HepG2 (cell line): ENCODE measurements at regions not wholly inside any gene's neighbourhood (a gene's known extent, or its start where the extent isn't known, plus 50 kb on each side); places are given as distances from the start of the nearest gene placed in this dataset.

Experiments
- ATAC-seq: fragments of 200-7000 bp; cut with Tn5 transposase; 3 replicates; pipeline ENCODE4 v1.9.1; 2020; ENCODE audit warnings: mild to moderate bottlenecking, moderate library complexity
- BruUV-seq: library from RNA; stranded (reverse); fragments of 400-500 nt; replicated peaks from 2 replicates; lab custom pipeline; 2021; lab: Mats Ljungman, UMichigan
- CTCF ChIA-PET: fragments of 300-600 bp; formaldehyde crosslinking; extraction: SDS; loops from one replicate; lab custom pipeline; 2021; ENCODE audit warnings: low total read pairs, inconsistent platforms, low intra/inter-chr PET ratio; lab: Yijun Ruan, JAX
- POLR2A ChIA-PET: fragments of 350-600 bp; sonication (Branson Sonifier 250); formaldehyde crosslinking; loops from one replicate; lab custom pipeline; 2020; ENCODE audit warnings: antibody characterized with exemption, inconsistent platforms; lab: Yijun Ruan, JAX
- DNase-seq: peaks from one replicate; pipeline ENCODE4 v3.0.0-alpha.2; 2015; ENCODE audit warnings: low spot score
- FAIRE-seq: peaks from 3 replicates; lab custom pipeline; 2011; peaks lifted over from hg19 to GRCh38; lab: Jason Lieb, UNC
- H2AFZ ChIP-seq: one replicate; pipeline ENCODE4 v1.6.1; 2011; ENCODE audit warnings: low read length, inconsistent platforms
- H3K27ac ChIP-seq: fragments of 300-600 bp; 3 replicates; pipeline ENCODE4 v1.8.0; 2011; ENCODE audit warnings: mixed run types, mild to moderate bottlenecking, mixed read lengths, low read length, inconsistent platforms; ENCODE audit not compliant: insufficient read depth; ENCODE audit errors: extremely low read length
- H3K27me3 ChIP-seq, 2 experiments: fragments of 200-600 bp in 1 of 2; 2 replicates in 1 of 2; 3 replicates in 1 of 2; pipeline versions ENCODE4 v1.6.0 to v1.8.0; 2011; ENCODE audit warnings: low read length in 2 of 2, mild to moderate bottlenecking in 2 of 2, moderate library complexity in 2 of 2, inconsistent platforms in 1 of 2; ENCODE audit not compliant: insufficient read depth in 2 of 2, control insufficient read depth in 1 of 2
- H3K36me3 ChIP-seq, 2 experiments: fragments of 200-600 bp in 1 of 2; replicated peaks in 1 of 2; 2 replicates in 1 of 2; 3 replicates in 1 of 2; pipeline versions ENCODE4 v1.5.1 to v1.8.0; 2011; ENCODE audit warnings: low read length in 2 of 2, inconsistent platforms in 1 of 2; ENCODE audit not compliant: insufficient read depth in 2 of 2, control insufficient read depth in 1 of 2
- H3K4me1 ChIP-seq: 2 replicates; pipeline ENCODE4 v1.5.1; 2012; ENCODE audit warnings: low read length, inconsistent platforms; ENCODE audit not compliant: insufficient read depth
- H3K4me2 ChIP-seq: 2 replicates; pipeline ENCODE4 v1.6.0; 2011; ENCODE audit warnings: low read depth, low read length, inconsistent platforms
- H3K4me3 ChIP-seq, 3 experiments: fragments of 200-600 bp in 1 of 3; sonication (generic), shearing (Covaris generic) in 1 of 3; replicated peaks in 1 of 3; 2 replicates each; pipeline ENCODE4 v1.5.1; 2011 to 2016; ENCODE audit warnings: low read length in 3 of 3, inconsistent platforms in 2 of 3, low read depth in 2 of 3, mild to moderate bottlenecking in 2 of 3, control low read depth in 1 of 3, mixed read lengths in 1 of 3; ENCODE audit not compliant: insufficient read depth in 1 of 3
- H3K79me2 ChIP-seq: one replicate; pipeline ENCODE4 v1.6.1; 2011; ENCODE audit warnings: low read length, inconsistent platforms; ENCODE audit not compliant: insufficient read depth
- H3K9ac ChIP-seq: 2 replicates; pipeline ENCODE4 v1.6.0; 2011; ENCODE audit warnings: mild to moderate bottlenecking, low read depth, low read length, inconsistent platforms; ENCODE audit not compliant: insufficient read depth
- H3K9me3 ChIP-seq: 2 replicates; pipeline ENCODE4 v1.5.1; 2012; ENCODE audit warnings: mild to moderate bottlenecking, low read length
- H4K20me1 ChIP-seq: 2 replicates; pipeline ENCODE4 v1.6.0; 2011; ENCODE audit warnings: inconsistent platforms, mild to moderate bottlenecking, low read length, moderate library complexity; ENCODE audit not compliant: insufficient read depth
- ARNT2 ChIP-seq: sonication (generic); formaldehyde crosslinking; IDR thresholded peaks from 2 replicates; pipeline ENCODE4 v1.8.0; 2022; ENCODE audit warnings: mild to moderate bottlenecking, low read depth, missing genetic modification reagents, moderate library complexity
- IKZF1 ChIP-seq: fragments of 450-650 bp; IDR thresholded peaks from 2 replicates; pipeline ENCODE4 v1.7.1; 2016
- KLF15 ChIP-seq: sonication (generic); formaldehyde crosslinking; IDR thresholded peaks from 2 replicates; pipeline ENCODE4 v1.8.1; 2023; ENCODE audit warnings: borderline replicate concordance, mild to moderate bottlenecking, inconsistent platforms, missing genetic modification reagents, mixed read lengths
- NONO ChIP-seq, 2 experiments: fragments of 450-650 bp in 1 of 2; sonication (generic) in 1 of 2; formaldehyde crosslinking in 1 of 2; IDR thresholded peaks in 1 of 2; conservative IDR thresholded peaks in 1 of 2; 2 replicates each; pipeline versions ENCODE4 v1.6.1 to v1.8.0; 2017 to 2022; ENCODE audit warnings: mild to moderate bottlenecking in 1 of 2, missing genetic modification reagents in 1 of 2, moderate library complexity in 1 of 2
- RBM39 ChIP-seq: fragments of 200-400 bp; formaldehyde crosslinking; IDR thresholded peaks from one replicate; pipeline ENCODE4 v1.6.1; 2018; ENCODE audit warnings: antibody characterized with exemption, mild to moderate bottlenecking, low read depth, low read length; ENCODE audit not compliant: poor library complexity, severe bottlenecking
- SNAPC2 ChIP-seq: sonication (generic); formaldehyde crosslinking; IDR thresholded peaks from 2 replicates; pipeline ENCODE4 v1.8.1; 2022; ENCODE audit warnings: mild to moderate bottlenecking, missing genetic modification reagents
- ZNF253 ChIP-seq: sonication (generic); formaldehyde crosslinking; IDR thresholded peaks from 2 replicates; pipeline ENCODE4 v1.8.0; 2022; ENCODE audit warnings: mild to moderate bottlenecking, missing genetic modification reagents, borderline replicate concordance
- ZNF282 ChIP-seq: fragments of 450-650 bp; IDR thresholded peaks from 2 replicates; pipeline ENCODE4 v1.6.1; 2018; ENCODE audit not compliant: partially characterized antibody
- ZNF343 ChIP-seq: sonication (generic); formaldehyde crosslinking; IDR thresholded peaks from 2 replicates; pipeline ENCODE4 v1.4.0; 2020; ENCODE audit warnings: mild to moderate bottlenecking, missing genetic modification reagents
- ZNF879 ChIP-seq: sonication (generic); formaldehyde crosslinking; IDR thresholded peaks from 2 replicates; pipeline ENCODE4 v1.8.1; 2023; ENCODE audit warnings: missing genetic modification reagents
- WGBS: methylation state at CpG from one replicate; pipeline ENCODE4 v1.1.6; 2017; ENCODE audit warnings: low lambda C conversion rate; 5-methylcytosine and 5-hydroxymethylcytosine counted together
- in situ Hi-C: cut with HindIII; loops from 2 replicates; pipeline ENCODE4 v1.10.0; 2017; ENCODE audit warnings: low pct_unique_long_range_greater_than_20kb; ENCODE audit not compliant: extremely low pct_ligation_motif_present
- intact Hi-C: fragments of 100-400 bp; cut with micrococcal nuclease; formaldehyde crosslinking; loops from one replicate; pipeline ENCODE4 v1.10.0; 2022; ENCODE audit not compliant: unreplicated experiment
- TF ChIP-seq, protein P1 (sequence below): sonication (generic); formaldehyde crosslinking; IDR thresholded peaks from 2 replicates; pipeline ENCODE4 v1.5.1; 2020; ENCODE audit warnings: mild to moderate bottlenecking, missing genetic modification reagents, moderate library complexity
- TF ChIP-seq, protein P2 (sequence below), 2 experiments: fragments of 450-650 bp in 1 of 2; sonication (generic) in 1 of 2; formaldehyde crosslinking; IDR thresholded peaks; 2 replicates each; pipeline versions ENCODE4 v1.5.0 to v1.8.0; 2020 to 2022; ENCODE audit warnings: mild to moderate bottlenecking in 1 of 2, missing genetic modification reagents in 1 of 2

DNA sequence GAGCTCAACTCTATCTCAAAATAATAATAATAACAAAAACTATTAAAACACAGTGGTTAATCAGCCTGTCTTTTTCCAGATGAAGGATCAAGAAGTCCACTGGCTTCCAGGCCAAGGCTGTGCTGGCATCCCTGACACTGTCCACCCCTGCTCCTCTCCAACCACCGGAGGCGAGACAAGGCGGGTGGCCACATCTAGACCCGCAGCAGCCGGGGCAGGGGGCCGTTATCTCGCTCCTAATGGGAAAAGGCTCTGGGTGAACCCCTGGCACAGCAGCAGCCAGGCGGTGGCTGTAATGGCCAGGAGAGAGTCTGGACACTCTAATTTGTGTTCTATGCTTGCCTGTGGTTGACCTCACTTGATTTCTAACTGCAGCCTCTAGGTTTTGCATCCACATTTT is 158.0 kb upstream of the SOX1 start:
- no peak for DNase-seq
- no peak for TF ChIP-seq NONO (IDR thresholded peaks at IDR 0.05)
- no peak for TF ChIP-seq NONO (CRISPR knock-in tag; conservative IDR thresholded peaks at IDR 0.05)
- no peak for TF ChIP-seq IKZF1
- TF ChIP-seq KLF15 (CRISPR knock-in tag) = no peak
- TF ChIP-seq ZNF282 = no peak
- TF ChIP-seq SNAPC2 (CRISPR knock-in tag) = no peak
- TF ChIP-seq, protein P1, sequence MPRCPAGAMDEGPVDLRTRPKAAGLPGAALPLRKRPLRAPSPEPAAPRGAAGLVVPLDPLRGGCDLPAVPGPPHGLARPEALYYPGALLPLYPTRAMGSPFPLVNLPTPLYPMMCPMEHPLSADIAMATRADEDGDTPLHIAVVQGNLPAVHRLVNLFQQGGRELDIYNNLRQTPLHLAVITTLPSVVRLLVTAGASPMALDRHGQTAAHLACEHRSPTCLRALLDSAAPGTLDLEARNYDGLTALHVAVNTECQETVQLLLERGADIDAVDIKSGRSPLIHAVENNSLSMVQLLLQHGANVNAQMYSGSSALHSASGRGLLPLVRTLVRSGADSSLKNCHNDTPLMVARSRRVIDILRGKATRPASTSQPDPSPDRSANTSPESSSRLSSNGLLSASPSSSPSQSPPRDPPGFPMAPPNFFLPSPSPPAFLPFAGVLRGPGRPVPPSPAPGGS = no peak
- no peak for TF ChIP-seq ZNF879 (CRISPR knock-in tag)
- TF ChIP-seq ARNT2 = no peak
- TF ChIP-seq ZNF253 (CRISPR knock-in tag) = no peak
- Histone ChIP-seq H3K4me3 (no peak overlapping the region), H3K4me1 (no peaks in the 10 kb centered on the region), H2AFZ (no peak overlapping the region), H3K27me3 (peaks cover 5 to 58% of the 10 kb centered on the region in 2 experiments; a peak in 4 of 5 replicates), H4K20me1 (no peaks in the 10 kb centered on the region), H3K4me2 (no peak overlapping the region), H3K27ac (no peak overlapping the region), H3K79me2 (no peaks in the 10 kb centered on the region), H3K9ac (no peak overlapping the region), H3K9me3 (no peaks in the 10 kb centered on the region), H3K36me3 (no peaks in the 10 kb centered on the region)
- intact Hi-C loops = no loop called here
- no CpG with 5 or more reads among the region's 8 CpGs for WGBS
- in situ Hi-C loops = no loop called here
- FAIRE-seq = no peak
- ChIA-PET POLR2A (no interaction called here), CTCF (no interaction called here)
- no TSS peak for BruUV-seq
- no peak for ATAC-seq

DNA sequence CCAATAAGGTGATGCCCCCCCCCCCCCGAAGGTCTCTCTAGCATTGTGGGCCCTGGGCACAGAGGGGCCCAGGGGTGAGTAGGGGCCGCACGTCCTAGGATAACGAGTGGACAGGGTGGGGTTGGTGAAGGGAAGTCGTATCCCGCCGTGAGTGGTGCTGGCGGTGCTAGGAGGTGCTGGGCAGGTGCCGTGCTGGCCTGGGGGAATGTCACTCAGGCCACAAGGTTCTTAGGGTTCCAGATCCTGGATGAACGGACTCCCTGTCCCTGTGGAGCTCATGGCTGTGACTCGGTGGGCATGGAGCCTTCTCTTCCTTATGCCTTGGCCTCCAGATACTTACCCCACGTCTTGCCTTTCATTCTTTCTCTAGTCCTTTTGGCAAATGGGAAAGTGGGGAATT is 157.4 kb upstream of the SOX1 start:
- no peaks in the 10 kb centered on the region for H3K36me3 ChIP-seq
- no peak overlapping the region for H3K4me2 ChIP-seq
- no peak overlapping the region for H3K4me3 ChIP-seq
- intact Hi-C loops (no loop called here), in situ Hi-C loops (no loop called here)
- no peak for FAIRE-seq
- no peaks in the 10 kb centered on the region for H3K4me1 ChIP-seq
- no TSS peak for BruUV-seq
- ChIA-PET POLR2A (no interaction called here), CTCF (no interaction called here)
- no peak for ATAC-seq
- TF ChIP-seq RBM39 (no peak), ZNF343 (no peak)
- TF ChIP-seq, protein P2, sequence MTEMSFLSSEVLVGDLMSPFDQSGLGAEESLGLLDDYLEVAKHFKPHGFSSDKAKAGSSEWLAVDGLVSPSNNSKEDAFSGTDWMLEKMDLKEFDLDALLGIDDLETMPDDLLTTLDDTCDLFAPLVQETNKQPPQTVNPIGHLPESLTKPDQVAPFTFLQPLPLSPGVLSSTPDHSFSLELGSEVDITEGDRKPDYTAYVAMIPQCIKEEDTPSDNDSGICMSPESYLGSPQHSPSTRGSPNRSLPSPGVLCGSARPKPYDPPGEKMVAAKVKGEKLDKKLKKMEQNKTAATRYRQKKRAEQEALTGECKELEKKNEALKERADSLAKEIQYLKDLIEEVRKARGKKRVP (CRISPR knock-in tag; IDR thresholded peaks at IDR 0.05) = no peak
- no peak overlapping the region for H2AFZ ChIP-seq
- 6% methylated on average over 4 of the region's 12 CpGs for WGBS
- peaks cover 5 to 59% of the 10 kb centered on the region in 2 experiments; a peak in 4 of 5 replicates for H3K27me3 ChIP-seq
- H4K20me1 ChIP-seq = no peaks in the 10 kb centered on the region
- H3K9ac ChIP-seq = no peak overlapping the region
- no peak overlapping the region for H3K27ac ChIP-seq
- H3K9me3 ChIP-seq = no peaks in the 10 kb centered on the region
- H3K79me2 ChIP-seq = no peaks in the 10 kb centered on the region
- DNase-seq = no peak
